BE2C (cell line): ENCODE measurements at regions not wholly inside any gene's neighbourhood (a gene's known extent, or its start where the extent isn't known, plus 50 kb on each side); places are given as distances from the start of the nearest gene placed in this dataset.
"Not testable (repeated sequence)": the region's sequence is repeated elsewhere in the genome, so short reads cannot be mapped to it uniquely, and the experiment has no call there.

Experiments used
- DNase-seq: peaks from one replicate; pipeline ENCODE4 v3.0.0-alpha.2; 2020
- H3K27me3 ChIP-seq: fragments of 250-450 bp; sonication (Bioruptor Pico); 2 replicates; pipeline ENCODE4 v1.5.1; 2020; ENCODE audit warnings: mild to moderate bottlenecking
- H3K36me3 ChIP-seq: fragments of 250-450 bp; sonication (Bioruptor Pico); 2 replicates; pipeline ENCODE4 v1.5.1; 2020; ENCODE audit warnings: mild to moderate bottlenecking
- H3K4me1 ChIP-seq: fragments of 250-450 bp; sonication (Bioruptor Pico); 2 replicates; pipeline ENCODE4 v1.5.1; 2020
- H3K4me3 ChIP-seq: 2 replicates; pipeline ENCODE4 v1.5.1; 2011; ENCODE audit warnings: low read depth, low read length
- H3K9me3 ChIP-seq: fragments of 250-450 bp; sonication (Bioruptor Pico); 2 replicates; pipeline ENCODE4 v1.5.1; 2020
- CTCF ChIP-seq: IDR thresholded peaks from 2 replicates; pipeline ENCODE4 v1.5.1; 2012; ENCODE audit warnings: mild to moderate bottlenecking, low read depth, low read length

- no peak for TF ChIP-seq CTCF
- no peak overlapping the region for H3K4me3 ChIP-seq
- no peaks in the 10 kb centered on the region for H3K4me1 ChIP-seq
- H3K27me3 ChIP-seq, result no peaks in the 10 kb centered on the region
- no peaks in the 10 kb centered on the region for H3K9me3 ChIP-seq
- no peaks in the 10 kb centered on the region for H3K36me3 ChIP-seq
- DNase-seq, result no peak
These were observed 955.2 kb upstream of the DIAPH2 start for GRCh38 chrX:95729401-95729800.

GRCh38 chrX:95733426-95733825 is 951.2 kb upstream of the DIAPH2 start:
- H3K9me3 ChIP-seq, result no peaks in the 10 kb centered on the region
- H3K4me3 ChIP-seq, result no peak overlapping the region
- no peaks in the 10 kb centered on the region for H3K36me3 ChIP-seq
- no peak for DNase-seq
- H3K4me1 ChIP-seq, result no peaks in the 10 kb centered on the region
- H3K27me3 ChIP-seq, result no peaks in the 10 kb centered on the region
- TF ChIP-seq CTCF, result no peak

- no peaks in the 10 kb centered on the region for H3K36me3 ChIP-seq
- no peak for DNase-seq
- no peaks in the 10 kb centered on the region for H3K27me3 ChIP-seq
- no peak for TF ChIP-seq CTCF
- H3K4me1 ChIP-seq, result no peaks in the 10 kb centered on the region
- H3K4me3 ChIP-seq, result no peak overlapping the region
- H3K9me3 ChIP-seq, result no peaks in the 10 kb centered on the region
These were observed 930.2 kb upstream of the DIAPH2 start for GRCh38 chrX:95754411-95754810.

- H3K4me3 ChIP-seq, result no peak overlapping the region
- no peaks in the 10 kb centered on the region for H3K9me3 ChIP-seq
- H3K36me3 ChIP-seq, result no peaks in the 10 kb centered on the region
- no peak for DNase-seq
- no peaks in the 10 kb centered on the region for H3K4me1 ChIP-seq
- no peak for TF ChIP-seq CTCF
- no peaks in the 10 kb centered on the region for H3K27me3 ChIP-seq
These were observed 924.3 kb upstream of the DIAPH2 start for GRCh38 chrX:95760356-95760755.

GRCh38 chrX:95762716-95763115 is 921.9 kb upstream of the DIAPH2 start:
- TF ChIP-seq CTCF, result no peak
- Histone ChIP-seq H3K27me3 (no peaks in the 10 kb centered on the region), H3K4me1 (no peaks in the 10 kb centered on the region), H3K4me3 (no peak overlapping the region), H3K9me3 (no peaks in the 10 kb centered on the region), H3K36me3 (no peaks in the 10 kb centered on the region)
- DNase-seq, result no peak

DNA sequence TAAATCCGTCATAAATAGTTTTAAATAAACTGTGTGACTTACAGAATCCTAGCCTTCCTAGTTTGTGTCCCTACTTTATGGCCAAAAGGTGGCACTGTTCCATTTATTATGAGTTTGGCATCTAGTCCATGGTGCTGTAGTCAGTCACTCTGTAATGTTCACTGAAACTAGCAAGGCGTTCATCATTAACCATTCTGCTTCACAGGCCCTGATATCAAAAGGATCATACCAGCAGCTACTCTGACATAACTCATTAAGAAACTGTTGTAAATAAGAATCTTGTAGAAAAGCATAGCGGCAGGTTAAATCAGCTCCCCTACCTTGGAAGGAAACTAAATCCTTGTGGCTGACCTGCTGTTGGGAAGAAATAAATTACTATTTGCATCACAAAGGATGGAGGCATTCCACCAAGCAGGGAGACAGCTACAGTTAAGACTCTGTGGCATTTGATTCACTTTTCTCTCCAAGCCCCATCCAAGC is 919.6 kb upstream of the DIAPH2 start:
- DNase-seq, result no peak
- no peaks in the 10 kb centered on the region for H3K4me1 ChIP-seq
- peak; percentile 38 for TF ChIP-seq CTCF
- H3K36me3 ChIP-seq, result no peaks in the 10 kb centered on the region
- H3K9me3 ChIP-seq, result no peaks in the 10 kb centered on the region
- H3K27me3 ChIP-seq, result no peaks in the 10 kb centered on the region
- H3K4me3 ChIP-seq, result no peak overlapping the region

DNA sequence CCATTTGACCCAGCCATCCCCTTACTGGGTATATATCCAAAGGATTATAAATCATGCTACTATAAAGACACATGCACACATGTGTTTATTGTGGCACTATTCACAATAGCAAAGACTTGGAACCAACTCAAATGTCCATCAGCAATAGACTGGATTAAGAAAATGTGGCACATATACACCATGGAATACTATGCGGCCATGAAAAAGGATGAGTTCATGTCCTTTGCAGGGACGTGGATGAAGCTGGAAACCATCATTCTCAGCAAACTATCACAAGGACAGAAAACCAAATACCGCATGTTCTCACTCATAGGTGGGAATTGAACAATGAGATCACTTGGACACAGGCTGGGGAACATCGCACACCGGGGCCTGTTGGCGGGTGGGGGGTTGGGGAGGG is 913.4 kb upstream of the DIAPH2 start:
- H3K27me3 ChIP-seq, H3K4me3 ChIP-seq, H3K36me3 ChIP-seq, DNase-seq, H3K9me3 ChIP-seq, H3K4me1 ChIP-seq: not testable (repeated sequence)
